ENCODE measurements at regions not wholly inside any gene's neighbourhood (a gene's known extent, or its start where the extent isn't known, plus 50 kb on each side); places are given as distances from the start of the nearest gene placed in this dataset.

GRCh38 chrX:39242187-39242586 lies 440.9 kb downstream of the MID1IP1 start:
- H3K27ac ChIP-seq: peak overlapping the region; percentile 32; the same call in 1 of the 2 replicates
- peak; percentile 71 for TF ChIP-seq CTCF (conservative IDR thresholded peaks at IDR 0.05)

- H3K27ac ChIP-seq: peak overlapping the region; percentile 29
- TF ChIP-seq CTCF (conservative IDR thresholded peaks at IDR 0.05): no peak
These were observed 442.9 kb downstream of the MID1IP1 start for GRCh38 chrX:39244147-39244546.

GRCh38 chrX:39245024-39245423 lies 443.8 kb downstream of the MID1IP1 start:
- no peak for TF ChIP-seq CTCF (conservative IDR thresholded peaks at IDR 0.05)
- peak overlapping the region; percentile 29 for H3K27ac ChIP-seq

- no peak for TF ChIP-seq CTCF (conservative IDR thresholded peaks at IDR 0.05)
- H3K27ac ChIP-seq: no peak overlapping the region
These were observed 446.3 kb downstream of the MID1IP1 start for GRCh38 chrX:39247536-39247935.

GRCh38 chrX:39248330-39248729 lies 447.1 kb downstream of the MID1IP1 start:
- TF ChIP-seq CTCF (conservative IDR thresholded peaks at IDR 0.05): no peak
- no peak overlapping the region for H3K27ac ChIP-seq

- no peak overlapping the region for H3K27ac ChIP-seq
- TF ChIP-seq CTCF (conservative IDR thresholded peaks at IDR 0.05): no peak
These were observed 448.7 kb downstream of the MID1IP1 start for GRCh38 chrX:39249999-39250398.

- no peak for TF ChIP-seq CTCF (conservative IDR thresholded peaks at IDR 0.05)
- no peak overlapping the region for H3K27ac ChIP-seq
These were observed 450.7 kb downstream of the MID1IP1 start for GRCh38 chrX:39251995-39252394.

- TF ChIP-seq CTCF (conservative IDR thresholded peaks at IDR 0.05): no peak
- no peak overlapping the region for H3K27ac ChIP-seq
These were observed 452.3 kb downstream of the MID1IP1 start for GRCh38 chrX:39253551-39253950.

Data from VCaP (cell line).